HG03520 (cell line): ENCODE measurements at regions not wholly inside any gene's neighbourhood (a gene's known extent, or its start where the extent isn't known, plus 50 kb on each side); places are given as distances from the start of the nearest gene placed in this dataset.
A peak's percentile ranks its signal among the peaks of the same experiment; 100 is the strongest.
"Not testable (repeated sequence)": the region's sequence is repeated elsewhere in the genome, so short reads cannot be mapped to it uniquely, and the experiment has no call there.

Experiments used
- ATAC-seq: cut with Tn5 transposase; IDR thresholded peaks from one replicate; pipeline ENCODE4 v1.9.1; 2021; ENCODE audit warnings: mild to moderate bottlenecking, moderate library complexity; ENCODE audit not compliant: unreplicated experiment

DNA sequence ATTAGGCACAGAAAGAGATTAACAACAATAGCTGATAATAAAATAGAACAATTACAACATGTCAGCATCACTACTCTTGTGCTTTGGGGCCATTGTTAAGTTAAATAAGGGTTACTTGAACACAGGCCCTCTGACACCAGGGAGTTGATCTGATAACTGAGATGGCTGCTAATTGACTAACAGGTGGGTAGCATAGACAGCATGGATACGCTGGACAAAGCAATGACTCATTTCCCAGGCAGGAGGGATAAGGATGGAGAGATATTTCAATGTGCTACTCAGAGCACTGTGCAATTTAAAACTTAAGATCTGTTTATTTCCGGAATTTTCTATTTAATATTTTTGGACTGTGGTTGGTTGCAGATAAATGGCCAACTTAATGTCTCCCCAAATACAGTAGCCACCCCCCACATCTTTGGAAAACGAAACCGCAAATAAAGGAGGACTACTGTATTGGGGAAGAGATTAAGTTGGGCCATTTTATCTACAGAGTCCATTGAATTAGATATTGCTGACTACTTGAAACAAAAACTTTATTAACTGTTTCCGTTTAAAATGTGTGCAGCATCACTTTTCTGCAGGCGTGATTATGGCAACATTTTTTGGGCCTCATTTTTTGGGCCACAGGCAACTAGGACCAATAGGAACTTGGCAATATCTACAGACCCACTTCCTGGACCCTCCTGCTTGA, 200.6 kb upstream of the KLF3 start:
- ATAC-seq: no peak

DNA sequence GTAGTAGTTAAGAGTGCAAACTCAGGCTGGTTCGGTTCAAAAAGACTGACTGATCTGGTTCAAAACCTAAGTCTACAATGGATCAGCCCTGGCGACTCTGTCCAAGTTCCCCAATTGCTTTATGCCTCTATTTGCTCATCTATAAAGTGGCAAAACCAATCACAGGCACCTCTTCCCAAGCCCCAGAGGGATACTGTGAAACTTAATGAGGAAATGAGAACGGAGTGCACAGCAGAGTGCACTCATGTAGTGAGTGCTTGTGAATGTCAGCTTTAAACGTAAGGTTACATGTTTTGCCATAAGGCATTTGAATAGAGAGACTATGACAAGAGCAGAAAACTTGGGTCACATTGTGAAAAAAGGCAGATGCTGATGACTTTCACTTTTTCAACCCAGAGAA, 199.7 kb upstream of the KLF3 start:
- ATAC-seq: no peak

DNA sequence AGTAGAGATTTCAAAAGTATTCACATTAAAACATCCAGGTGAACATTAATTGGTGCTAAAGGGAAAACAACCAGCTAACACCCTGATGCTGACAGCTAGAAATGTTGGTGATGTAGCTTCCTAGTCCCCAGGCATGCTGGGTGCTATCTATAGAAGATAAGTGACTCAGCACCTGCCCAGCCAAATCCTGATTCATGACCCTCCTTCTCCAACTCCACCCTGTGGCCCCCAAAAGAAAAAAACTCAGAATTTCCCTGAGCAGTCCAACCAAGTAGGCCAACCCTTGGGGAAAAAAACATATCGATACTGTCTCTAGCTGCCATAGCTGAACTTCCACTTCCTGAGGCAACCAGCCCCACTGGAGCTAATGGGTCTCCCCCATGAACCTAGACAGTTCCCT, 197.6 kb upstream of the KLF3 start:
- ATAC-seq: no peak

DNA sequence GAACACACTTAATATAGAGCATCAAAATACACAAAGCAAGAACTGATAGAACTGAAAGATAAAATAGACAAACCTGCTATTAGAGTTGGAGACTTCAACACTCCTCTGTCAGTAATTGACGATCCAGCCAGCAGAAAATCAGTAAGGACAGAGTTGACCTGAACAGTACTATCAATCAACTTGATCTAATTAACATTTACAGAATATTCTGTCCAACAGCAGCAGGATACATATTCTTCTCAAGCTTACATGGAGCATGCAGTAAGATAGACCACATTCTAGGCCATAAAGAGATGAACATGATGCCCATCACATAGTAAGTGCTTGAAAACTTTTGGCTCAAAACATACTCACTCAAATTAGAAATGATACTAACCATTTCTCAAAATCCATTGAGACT, 196.7 kb upstream of the KLF3 start:
- ATAC-seq: no peak

DNA sequence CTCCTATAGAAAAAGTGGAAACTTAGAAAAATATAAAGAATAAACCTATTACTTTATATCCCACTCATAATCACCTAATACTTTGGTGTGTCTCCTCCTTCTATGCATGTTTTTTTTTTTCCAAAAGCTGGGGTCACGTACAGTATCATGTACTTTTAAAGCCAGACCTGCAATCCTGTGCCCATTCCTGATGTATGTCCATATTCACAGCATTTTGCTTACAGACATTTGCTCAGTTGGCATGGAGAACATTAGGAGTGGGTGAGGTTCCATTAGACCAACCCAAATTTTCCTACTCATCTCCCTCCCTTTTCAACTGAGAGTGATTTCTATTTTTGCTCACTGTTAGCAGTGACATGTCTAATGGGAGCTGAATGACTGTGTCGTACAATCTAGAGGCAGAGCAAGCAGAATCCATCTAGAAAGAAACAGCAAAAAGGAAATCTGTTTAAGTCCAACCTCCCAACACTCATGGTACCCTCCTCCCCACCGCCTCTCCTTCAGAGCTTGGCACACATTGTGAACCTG, 195.6 kb upstream of the KLF3 start:
- ATAC-seq: no peak

DNA sequence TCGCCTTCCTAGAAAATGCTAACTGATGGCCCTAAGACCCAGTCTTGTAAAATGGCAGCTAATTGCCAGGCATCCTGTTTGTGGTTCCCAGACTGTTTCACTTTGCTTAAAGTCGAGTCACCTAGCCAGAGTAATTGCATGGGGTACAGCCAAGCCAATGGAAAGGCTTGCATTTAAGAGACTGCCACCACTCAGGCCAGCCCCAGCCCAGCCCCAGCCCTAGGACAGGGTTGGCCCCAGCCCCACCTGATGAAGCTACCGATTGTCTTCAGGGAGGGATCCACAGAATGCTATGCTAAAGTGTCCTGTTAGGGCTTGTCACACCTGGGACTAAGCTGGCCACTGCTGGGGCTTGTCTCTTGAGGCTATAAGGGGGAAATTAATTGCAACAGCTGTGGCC, 194.6 kb upstream of the KLF3 start:
- no peak for ATAC-seq

DNA sequence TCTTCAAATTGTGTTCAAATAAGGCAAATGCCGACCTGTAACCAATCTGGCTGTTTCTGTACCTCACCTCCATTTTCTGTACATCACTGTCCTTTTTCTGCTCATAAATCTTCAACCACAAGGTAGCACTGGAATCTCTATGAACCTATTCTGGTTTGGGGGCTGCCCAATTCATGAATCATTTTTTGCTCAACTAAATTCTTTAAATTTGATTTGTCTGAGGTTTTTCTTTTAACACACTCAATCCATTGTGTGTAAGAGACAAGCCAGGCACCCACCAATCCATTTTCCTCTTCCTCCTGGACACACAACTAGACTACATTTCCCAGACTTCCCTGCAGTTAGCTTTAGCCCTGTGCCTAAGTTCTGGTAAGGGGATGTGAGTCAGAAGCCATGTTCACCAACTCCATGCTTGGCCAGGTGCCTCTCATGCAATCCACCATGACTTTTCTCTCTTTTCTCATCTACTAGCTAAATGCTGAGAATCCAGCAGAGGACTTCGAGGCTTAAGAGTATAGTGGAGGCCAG, 193.2 kb upstream of the KLF3 start:
- ATAC-seq: no peak

DNA sequence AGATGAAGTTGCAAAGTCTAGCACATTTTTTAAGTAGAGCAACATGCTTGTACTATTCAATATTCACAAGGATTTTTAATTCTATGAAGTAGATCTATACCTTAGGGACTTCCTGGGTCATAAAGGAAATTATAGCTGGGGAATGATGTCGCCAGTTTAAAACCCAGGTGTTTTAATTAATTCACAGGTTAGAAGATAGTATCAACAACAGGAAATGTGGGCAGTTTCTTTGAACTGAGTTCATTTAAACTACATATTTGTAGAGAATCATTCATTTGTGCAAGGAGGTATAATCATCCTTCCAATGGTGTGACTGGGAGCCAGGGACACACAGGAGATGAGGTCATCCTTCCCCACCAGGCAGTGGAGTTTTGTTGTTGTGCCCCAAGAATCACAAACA, 181.3 kb upstream of the KLF3 start:
- no peak for ATAC-seq

DNA sequence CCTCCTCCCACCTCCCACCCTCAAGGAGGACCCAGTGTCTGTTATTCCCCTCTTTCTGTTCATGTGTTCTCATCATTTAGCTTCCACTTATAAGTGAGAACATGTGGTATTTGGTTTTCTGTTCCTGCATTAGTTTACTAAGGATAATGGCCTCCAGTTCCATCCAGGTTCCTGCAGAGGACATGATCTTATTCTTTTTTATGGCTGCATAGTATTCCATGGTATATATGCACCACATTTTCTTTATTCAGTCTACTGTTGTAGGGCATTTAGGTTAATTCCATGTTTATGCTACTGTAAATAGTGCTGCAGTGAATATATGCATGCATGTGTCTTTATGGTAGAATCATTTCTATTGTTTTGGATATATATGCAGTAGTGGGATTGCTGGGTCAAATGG, 180.4 kb upstream of the KLF3 start:
- ATAC-seq: not testable (repeated sequence)

DNA sequence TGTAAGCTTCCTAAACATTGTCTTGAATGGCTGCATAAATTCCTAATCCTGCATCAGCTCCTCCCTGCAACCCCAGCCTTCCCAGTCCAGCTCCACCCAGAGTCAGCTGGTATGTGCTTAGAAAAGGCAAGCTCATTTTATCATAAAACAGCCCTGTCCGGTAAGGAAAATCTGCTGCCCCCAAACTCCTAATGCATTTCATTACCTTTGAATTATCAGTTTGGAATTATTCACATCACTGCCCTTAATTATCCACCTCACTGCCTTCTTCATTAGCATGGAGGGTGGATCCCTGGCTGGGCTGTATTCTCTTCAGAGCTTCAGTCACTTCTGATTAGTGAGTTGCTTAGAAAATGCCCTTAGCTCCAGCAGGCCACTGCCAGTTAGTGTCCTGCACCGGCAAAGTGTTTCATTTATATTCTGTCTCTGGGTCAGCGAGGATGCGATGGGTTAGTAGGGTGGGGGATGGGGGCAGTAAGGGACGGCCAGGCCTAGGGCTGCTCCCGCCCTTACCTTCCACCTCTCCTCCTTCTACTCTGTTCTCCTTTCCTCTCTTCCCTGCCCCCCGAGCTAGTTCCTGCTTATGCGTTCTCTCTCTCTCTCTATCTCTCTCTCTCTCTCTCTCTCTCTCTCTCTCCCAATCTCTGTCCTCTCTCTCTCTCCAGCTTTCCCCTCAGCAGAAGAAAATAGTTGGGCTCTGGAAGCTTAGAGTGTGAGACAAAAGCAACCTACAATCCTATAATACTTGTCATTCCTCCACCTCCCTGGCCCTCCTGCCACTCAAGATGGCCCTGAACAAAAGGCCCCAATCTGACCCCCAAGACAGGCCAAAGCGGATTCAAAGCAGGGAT, 174.8 kb upstream of the KLF3 start:
- ATAC-seq: no peak

DNA sequence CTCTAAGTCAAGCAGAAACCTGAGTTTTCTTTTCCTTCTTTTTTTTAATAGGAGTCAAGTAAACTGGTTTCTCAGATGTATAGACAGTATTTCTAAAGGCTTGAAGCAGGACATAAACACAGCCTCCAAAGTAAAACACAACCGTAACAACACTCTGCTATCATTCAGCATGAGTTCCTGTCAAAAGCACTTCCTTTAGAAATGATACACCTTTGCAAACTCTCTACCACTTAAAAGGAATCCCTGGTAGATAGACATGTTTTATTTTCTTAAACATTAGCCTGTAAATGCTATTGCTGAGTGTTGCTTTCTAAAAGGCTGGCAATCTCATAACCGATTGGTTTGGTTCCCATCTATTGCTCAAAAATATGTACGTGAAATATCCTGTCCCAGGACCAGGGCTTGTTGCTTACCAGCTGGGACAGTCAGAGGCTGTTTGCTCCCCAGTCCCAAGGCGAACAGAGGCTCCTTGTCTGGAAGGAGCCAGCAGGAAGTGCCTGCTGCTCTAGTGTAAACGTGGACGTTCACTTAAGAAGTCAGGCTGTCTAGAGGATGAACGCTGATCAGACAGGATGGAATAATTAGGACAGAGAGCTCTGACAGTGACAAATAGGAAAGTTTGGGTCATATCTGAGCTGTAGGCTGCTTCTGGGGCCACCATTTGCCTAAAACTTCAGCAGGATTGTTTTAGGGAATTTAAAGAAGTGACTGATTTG, 173.9 kb upstream of the KLF3 start:
- ATAC-seq: no peak

DNA sequence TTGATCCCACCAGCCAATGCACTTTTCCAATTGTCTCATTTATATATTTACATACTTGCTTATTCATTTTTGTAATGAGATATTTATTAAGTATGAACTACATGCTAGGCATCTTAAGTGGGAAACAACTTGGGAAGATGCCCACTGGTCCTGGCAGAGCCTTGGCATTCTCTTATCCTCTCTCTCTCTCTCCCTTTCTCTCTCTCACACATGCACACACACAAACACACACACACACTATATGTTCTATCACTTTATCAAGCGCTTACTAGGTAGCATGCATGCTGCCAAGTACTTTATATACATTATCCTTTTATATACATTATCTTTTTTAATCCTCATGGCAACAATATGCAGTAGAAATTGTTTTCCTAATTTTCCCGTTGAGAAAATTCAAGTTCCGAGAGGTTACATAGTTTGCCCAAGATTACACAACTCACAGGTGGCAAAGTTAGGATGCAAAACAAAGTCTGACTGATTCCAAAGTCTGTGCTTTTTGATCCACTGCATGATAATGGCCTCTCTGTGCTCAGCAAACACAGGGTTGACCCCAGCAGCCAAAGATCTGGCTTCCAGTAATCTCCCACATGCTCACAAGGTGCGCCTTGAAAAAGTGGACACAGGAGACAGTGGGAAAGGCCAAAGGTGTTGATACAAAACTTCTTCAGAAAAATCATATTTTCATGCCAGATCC, 173.1 kb upstream of the KLF3 start:
- ATAC-seq: no peak

DNA sequence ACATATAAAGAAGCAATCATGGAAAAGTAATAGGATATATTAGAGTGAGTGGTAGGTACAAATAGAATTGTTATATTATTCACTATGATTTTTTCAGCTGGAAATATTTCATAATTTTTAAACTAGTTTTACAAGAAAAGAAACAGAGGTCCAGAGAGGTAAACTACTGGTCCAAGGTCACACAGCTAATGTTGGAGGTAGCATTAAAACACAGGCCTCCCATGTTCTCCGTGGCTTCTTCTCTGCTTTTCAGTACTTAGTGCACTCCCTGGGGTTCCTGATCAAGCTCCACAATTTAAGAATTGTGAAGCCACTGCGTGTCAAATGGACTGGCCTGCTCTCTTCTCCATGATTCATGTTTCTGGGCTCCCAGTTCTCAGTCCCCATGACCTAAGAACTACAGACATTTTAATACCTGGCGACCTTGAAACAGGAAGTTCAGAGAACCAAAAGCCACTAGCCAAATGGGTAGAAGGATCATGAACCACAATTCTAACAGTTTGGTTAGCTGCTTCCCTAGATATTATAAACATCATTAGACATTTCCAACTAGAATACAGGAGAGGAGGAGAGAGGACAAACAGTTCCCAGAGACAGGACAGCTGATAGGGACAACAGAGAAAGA, 172.0 kb upstream of the KLF3 start:
- ATAC-seq: no peak

DNA sequence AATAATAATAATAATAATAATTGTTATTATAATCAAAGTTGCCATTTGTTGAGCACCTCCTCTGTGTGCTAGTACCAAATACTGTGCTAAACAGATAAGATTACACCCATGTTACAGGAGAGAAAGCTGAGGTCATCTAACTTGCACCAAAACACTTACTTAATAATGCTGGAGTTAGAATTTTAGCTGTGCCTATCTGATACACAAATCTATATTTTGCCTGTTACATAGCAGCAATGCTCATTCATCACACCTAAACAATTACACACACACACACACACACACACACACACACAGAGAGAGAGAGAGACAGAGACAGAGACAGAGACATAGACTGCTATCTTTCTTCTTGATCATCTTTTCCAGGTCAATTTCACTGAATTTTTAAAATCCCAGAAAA, 170.9 kb upstream of the KLF3 start:
- ATAC-seq: no peak

DNA sequence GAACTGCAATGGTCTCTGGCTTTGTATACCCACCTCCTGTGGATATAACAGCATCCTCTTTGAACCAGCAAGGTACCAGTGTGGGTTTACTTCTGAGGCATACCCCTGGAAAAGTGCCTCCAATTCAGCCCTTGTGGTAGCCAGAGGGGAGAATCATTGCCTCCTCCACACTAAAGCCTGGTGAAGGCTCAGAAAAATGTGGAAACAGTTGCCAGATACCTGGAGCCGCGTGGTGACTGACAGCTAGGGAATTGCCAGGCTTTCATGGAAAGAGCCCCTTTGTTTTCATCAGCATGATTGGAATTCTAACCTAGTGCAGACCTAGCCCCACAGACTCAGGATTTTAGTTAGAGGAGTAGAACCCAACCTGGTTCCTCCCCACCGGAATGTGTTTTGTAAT, 168.6 kb upstream of the KLF3 start:
- no peak for ATAC-seq

DNA sequence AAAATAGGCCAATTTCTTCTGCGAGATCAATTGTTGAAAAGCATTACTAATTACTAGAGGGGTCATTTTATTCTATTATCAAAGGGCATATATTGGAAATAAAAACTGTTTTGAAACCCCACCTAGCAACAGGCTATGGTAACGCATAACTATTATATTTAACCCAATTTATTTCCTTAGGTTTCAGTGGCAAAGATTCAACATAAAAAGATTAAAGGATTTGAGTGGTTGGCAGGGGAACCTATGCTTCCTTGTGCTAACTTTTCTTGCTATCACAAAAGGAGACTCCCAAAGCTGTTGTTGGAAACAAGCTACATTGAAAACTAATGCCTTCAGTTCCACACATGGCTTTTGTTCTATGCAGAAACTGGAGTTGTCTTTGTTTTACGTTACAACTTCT, 166.9 kb upstream of the KLF3 start:
- ATAC-seq: no peak

DNA sequence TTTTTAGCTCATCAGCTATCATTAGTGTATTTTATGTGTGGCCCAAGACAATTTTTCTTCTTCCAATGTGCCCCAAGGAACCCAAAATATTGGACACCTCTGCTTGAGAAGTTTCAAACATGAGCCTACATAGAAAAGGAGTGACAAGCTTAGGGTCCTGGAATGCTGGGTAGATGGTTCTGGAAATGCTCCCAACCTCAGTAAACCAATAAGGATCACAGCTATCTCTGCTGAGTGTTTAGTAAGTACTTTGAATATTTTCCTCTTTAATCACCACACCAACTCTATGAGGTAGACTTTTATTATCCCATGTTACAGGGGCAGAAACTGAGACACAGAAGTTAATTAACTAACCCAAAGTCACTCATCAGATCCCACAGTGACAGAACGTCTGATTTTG, 164.9 kb upstream of the KLF3 start:
- ATAC-seq: no peak

DNA sequence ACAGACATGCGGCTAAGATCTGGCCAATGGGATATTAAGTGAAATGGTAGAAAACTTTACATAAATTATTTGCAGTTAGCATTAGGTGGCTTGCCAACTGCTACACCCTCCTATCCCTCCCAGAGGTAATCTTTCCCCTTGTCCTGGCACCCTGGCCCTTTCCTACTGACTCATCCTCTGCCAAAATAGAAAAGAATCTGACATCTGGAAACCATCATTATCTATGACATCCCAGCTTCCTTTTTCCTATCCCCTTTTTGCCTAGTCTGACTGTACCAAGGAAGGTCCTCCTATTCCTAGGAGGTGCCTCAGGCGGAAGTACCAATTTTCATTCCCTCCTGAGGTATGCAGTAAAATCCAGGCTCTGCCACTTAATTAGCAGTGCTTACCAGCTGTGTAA, 163.6 kb upstream of the KLF3 start:
- no peak for ATAC-seq

DNA sequence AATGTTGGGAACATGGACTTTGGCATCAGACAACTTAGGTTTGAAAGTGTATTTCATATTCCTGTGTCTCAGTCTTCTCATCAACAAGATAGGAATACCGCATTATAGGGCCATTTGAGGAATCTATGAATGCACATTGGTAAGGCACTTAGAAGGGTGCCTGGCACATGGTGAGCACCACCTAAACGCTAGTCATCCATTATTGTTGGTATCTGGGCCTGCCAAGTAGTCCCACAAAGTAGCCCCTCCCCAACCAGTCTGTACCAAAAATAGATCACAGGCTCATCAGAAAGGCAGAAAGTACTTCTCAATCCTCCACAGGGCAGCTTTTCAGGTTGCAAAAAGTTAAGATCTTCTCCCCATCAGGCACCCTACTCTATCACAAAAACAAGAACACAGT, 162.3 kb upstream of the KLF3 start:
- no peak for ATAC-seq

DNA sequence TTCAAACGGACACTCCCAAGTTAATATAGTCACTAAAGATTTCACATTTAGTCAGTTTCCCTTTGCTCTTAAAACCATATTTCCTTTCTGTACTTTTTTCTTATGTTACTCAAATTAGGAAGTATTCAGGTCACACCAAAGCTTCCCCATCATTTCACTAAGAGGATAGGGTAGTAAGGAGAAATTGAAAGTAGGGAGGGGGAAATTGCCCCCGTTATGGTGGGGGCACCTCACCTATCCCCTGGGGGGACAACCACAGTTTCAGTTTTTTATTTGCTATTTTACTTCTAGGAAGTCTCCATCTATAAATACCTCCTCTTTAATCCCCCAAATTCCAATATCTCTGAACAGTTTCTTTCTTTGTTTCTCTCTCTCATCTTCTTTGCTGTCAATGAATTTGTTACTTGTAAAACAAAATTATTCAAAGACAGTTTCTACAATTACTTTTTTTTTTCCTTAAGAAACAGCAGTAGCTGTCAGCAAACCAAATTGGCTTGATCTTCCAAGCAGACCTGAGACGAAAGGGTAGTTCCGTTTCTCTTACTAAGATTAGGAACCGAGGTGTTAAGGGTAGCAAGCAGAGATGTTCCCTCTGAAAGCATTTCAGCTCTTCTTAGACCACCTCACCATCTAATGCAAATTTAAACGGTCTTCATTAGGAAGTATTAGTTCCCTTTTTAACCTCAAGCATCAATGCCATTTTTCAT, 160.2 kb upstream of the KLF3 start:
- peak; percentile 94 for ATAC-seq
